ENCODE measurements at regions not wholly inside any gene's neighbourhood (a gene's known extent, or its start where the extent isn't known, plus 50 kb on each side); places are given as distances from the start of the nearest gene placed in this dataset.

DNA sequence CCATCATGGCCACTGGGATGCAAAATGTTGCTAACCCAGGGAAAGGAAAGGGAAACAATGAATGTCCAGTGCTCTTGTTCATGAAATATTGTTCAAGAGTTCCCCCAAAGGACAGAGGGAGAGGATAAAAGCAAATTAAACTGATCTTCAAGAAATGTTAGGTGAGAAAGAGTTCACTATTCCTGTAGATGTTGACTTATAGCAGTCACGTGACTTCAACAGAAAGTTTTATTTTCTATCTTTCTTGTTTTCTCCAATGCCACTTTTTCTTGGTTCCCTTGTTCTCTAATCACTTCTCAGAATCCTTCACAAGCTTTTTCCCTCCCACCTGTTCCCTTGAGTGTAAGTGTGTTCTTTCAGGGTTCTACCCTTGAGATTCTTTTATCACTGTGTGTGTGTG is 245.3 kb downstream of the C12orf42 start:
- TF ChIP-seq, protein P1, sequence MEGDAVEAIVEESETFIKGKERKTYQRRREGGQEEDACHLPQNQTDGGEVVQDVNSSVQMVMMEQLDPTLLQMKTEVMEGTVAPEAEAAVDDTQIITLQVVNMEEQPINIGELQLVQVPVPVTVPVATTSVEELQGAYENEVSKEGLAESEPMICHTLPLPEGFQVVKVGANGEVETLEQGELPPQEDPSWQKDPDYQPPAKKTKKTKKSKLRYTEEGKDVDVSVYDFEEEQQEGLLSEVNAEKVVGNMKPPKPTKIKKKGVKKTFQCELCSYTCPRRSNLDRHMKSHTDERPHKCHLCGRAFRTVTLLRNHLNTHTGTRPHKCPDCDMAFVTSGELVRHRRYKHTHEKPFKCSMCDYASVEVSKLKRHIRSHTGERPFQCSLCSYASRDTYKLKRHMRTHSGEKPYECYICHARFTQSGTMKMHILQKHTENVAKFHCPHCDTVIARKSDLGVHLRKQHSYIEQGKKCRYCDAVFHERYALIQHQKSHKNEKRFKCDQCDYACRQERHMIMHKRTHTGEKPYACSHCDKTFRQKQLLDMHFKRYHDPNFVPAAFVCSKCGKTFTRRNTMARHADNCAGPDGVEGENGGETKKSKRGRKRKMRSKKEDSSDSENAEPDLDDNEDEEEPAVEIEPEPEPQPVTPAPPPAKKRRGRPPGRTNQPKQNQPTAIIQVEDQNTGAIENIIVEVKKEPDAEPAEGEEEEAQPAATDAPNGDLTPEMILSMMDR (IDR thresholded peaks at IDR 0.05; ENCODE audit: unreplicated experiment), result no peak
- Mint-ChIP-seq H3K4me3 (ENCODE audit: low read depth) (no peak overlapping the region), H3K9me3 (ENCODE audit: low read depth) (peaks cover 8% of the 10 kb centered on the region), H3K27ac (no peak overlapping the region), H3K36me3 (ENCODE audit: insufficient read depth) (no peaks in the 10 kb centered on the region), H3K27me3 (peaks cover 2% of the 10 kb centered on the region), H3K4me1 (ENCODE audit: low read depth) (peaks cover 17% of the 10 kb centered on the region)
- no peak for DNase-seq (ENCODE audit: low spot score, unreplicated experiment)
